Right lobe of liver (tissue), 6 donors: ENCODE measurements at regions not wholly inside any gene's neighbourhood (a gene's known extent, or its start where the extent isn't known, plus 50 kb on each side); places are given as distances from the start of the nearest gene placed in this dataset.

Experiments used
- ATAC-seq, 4 donors: fragments of 200-7000 bp; cut with Tn5 transposase; one replicate each; pipeline ENCODE4 v1.9.1; 2020; ENCODE audit warnings: mild to moderate bottlenecking in 4 of 4, moderate library complexity in 4 of 4
- DNase-seq, 3 donors: peaks; one replicate each; pipeline ENCODE4 v3.0.0-alpha.2; 2020
- H3K27ac ChIP-seq, 3 donors: fragments of 200-600 bp; one replicate each; pipeline ENCODE4 v1.8.0; 2022
- H3K27me3 ChIP-seq, 2 donors: fragments of 200-600 bp; one replicate each; pipeline ENCODE4 v1.8.0; 2022
- H3K36me3 ChIP-seq, 4 donors: fragments of 200-600 bp; sonication (generic) in 1 of 4; one replicate each; pipeline versions ENCODE4 v1.5.1 to v1.8.0; 2017 to 2022; ENCODE audit warnings: control low read depth in 1 of 4
- H3K4me1 ChIP-seq, 4 donors: fragments of 200-600 bp; sonication (generic) in 1 of 4; one replicate each; pipeline versions ENCODE4 v1.5.1 to v1.8.0; 2017 to 2022; ENCODE audit warnings: control low read depth in 1 of 4
- H3K4me3 ChIP-seq, 3 donors: fragments of 200-600 bp; one replicate each; pipeline ENCODE4 v1.8.0; 2022
- H3K9me3 ChIP-seq, 4 donors: fragments of 200-600 bp; sonication (generic) in 1 of 4; one replicate each; pipeline versions ENCODE4 v1.5.1 to v1.8.0; 2017 to 2022; ENCODE audit warnings: control low read depth in 1 of 4
- POLR2A ChIP-seq: fragments of 450-650 bp; IDR thresholded peaks from one replicate; pipeline ENCODE4 v1.6.1; 2017; ENCODE audit warnings: antibody characterized with exemption, mild to moderate bottlenecking
- WGBS: methylation state at CpG from one replicate; pipeline ENCODE4 v1.1.6; 2018; ENCODE audit warnings: low coverage, low lambda C conversion rate; ENCODE audit not compliant: insufficient coverage; ENCODE audit errors: missing lambda C conversion rate; 5-methylcytosine and 5-hydroxymethylcytosine counted together
- intact Hi-C, 2 donors: fragments of 100-400 bp; cut with DNase I; formaldehyde crosslinking; loops; one replicate each; pipeline versions ENCODE4 v1.11.2 to v1.14.1; 2022
- TF ChIP-seq, protein P1 (sequence below), 4 donors: fragments of 200-600 bp in 3 of 4; fragments of 450-650 bp in 1 of 4; IDR thresholded peaks; one replicate each; pipeline versions ENCODE4 v1.5.1 to v1.8.0; 2016 to 2022; ENCODE audit warnings: antibody characterized with exemption in 4 of 4, mild to moderate bottlenecking in 2 of 4
- donor health status: DM: no; HTN: yes; CAD: no.
- donor health status: DM: no; HTN: no; CAD: no.
- donor health status: DM: no; HTN: no; CAD: no.
- donor health status: DM: no; HTN: yes; CAD: no.
- donor health status: DM: no; HTN: yes; CAD: no.

DNA sequence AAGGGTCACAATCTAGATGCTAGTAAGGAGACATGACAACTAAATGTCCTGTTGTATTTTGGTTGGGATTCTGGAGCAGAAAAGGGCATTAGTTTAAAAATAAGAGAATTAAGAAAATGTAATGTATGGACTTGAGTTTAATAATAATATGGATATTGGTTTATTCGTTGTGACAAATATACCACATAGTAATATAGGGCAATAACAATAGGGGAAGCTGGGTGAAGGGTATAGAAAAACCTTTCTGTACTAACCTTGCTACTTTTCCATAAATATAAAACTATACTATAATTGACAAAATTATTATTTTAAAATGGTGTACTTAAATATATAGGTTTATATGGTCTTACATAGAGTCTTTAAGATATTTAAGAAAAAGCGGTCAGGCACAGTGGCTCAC lies 558.9 kb downstream of the PTPRC start:
- DNase-seq (no peak), ATAC-seq (no peak)
- TF ChIP-seq, protein P1, sequence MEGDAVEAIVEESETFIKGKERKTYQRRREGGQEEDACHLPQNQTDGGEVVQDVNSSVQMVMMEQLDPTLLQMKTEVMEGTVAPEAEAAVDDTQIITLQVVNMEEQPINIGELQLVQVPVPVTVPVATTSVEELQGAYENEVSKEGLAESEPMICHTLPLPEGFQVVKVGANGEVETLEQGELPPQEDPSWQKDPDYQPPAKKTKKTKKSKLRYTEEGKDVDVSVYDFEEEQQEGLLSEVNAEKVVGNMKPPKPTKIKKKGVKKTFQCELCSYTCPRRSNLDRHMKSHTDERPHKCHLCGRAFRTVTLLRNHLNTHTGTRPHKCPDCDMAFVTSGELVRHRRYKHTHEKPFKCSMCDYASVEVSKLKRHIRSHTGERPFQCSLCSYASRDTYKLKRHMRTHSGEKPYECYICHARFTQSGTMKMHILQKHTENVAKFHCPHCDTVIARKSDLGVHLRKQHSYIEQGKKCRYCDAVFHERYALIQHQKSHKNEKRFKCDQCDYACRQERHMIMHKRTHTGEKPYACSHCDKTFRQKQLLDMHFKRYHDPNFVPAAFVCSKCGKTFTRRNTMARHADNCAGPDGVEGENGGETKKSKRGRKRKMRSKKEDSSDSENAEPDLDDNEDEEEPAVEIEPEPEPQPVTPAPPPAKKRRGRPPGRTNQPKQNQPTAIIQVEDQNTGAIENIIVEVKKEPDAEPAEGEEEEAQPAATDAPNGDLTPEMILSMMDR (IDR thresholded peaks at IDR 0.05) = no peak
- TF ChIP-seq POLR2A = no peak
- Histone ChIP-seq H3K27me3 (no peaks in the 10 kb centered on the region), H3K27ac (no peak overlapping the region), H3K4me3 (no peak overlapping the region), H3K9me3 (no peaks in the 10 kb centered on the region), H3K4me1 (no peaks in the 10 kb centered on the region), H3K36me3 (no peaks in the 10 kb centered on the region)
- 89% methylated on average over 2 of the region's 2 CpGs for whole genome bisulfite sequencing
- intact Hi-C loops = no loop called here

DNA sequence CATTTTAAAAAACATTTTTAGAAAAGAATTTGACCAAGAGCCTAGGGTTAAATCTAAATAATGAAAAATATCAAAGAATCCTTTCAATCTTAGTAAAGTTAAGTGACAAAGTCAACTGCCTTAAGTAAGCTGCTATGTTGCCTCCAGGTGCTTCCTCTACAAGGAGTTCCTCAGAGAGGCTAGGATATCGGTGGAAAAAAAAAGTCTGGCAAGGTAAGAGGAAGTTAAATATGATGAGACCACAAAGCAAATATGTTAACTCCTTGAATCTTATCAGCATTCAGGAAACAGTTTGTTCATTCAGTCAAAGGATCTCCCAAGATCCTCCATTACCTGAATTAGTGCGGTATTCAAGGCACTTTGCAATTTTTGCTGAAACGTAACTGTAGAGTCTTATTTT lies 563.5 kb downstream of the PTPRC start:
- no peaks in the 10 kb centered on the region for H3K27me3 ChIP-seq
- 56% methylated on average over 3 of the region's 3 CpGs for WGBS
- no peak for DNase-seq
- no peak for ATAC-seq
- H3K4me1 ChIP-seq = no peaks in the 10 kb centered on the region
- no peaks in the 10 kb centered on the region for H3K9me3 ChIP-seq
- TF ChIP-seq, protein P1 (IDR thresholded peaks at IDR 0.05) = no peak
- no peak for TF ChIP-seq POLR2A
- H3K36me3 ChIP-seq = no peaks in the 10 kb centered on the region
- no peak overlapping the region for H3K27ac ChIP-seq
- intact Hi-C loops = no loop called here
- H3K4me3 ChIP-seq = no peak overlapping the region

DNA sequence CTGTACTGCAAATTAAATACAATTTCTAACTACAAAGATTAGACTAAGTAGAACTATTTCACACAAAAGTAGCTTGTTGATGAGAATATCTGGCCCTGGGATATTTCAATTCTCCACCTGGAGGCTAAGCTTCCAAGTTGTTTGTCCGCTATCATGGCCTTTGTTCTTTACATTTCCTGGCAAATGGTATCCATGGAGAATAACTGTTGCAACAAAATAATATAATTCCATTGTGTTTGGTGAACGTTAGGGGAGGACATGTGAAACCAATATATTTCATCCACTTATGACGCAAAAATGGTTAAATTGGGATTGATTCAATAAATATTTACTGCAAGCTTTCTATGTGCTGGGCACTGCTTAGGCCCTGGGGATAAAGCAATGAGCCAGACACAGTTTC lies 565.4 kb downstream of the PTPRC start:
- H3K36me3 ChIP-seq = no peaks in the 10 kb centered on the region
- WGBS = 52% methylated on average over 3 of the region's 3 CpGs
- no peaks in the 10 kb centered on the region for H3K9me3 ChIP-seq
- ATAC-seq = no peak
- H3K4me1 ChIP-seq = no peaks in the 10 kb centered on the region
- no peaks in the 10 kb centered on the region for H3K27me3 ChIP-seq
- TF ChIP-seq POLR2A = no peak
- TF ChIP-seq, protein P1 (IDR thresholded peaks at IDR 0.05) = no peak
- H3K4me3 ChIP-seq = no peak overlapping the region
- H3K27ac ChIP-seq = no peak overlapping the region
- intact Hi-C loops = no loop called here
- DNase-seq = no peak

DNA sequence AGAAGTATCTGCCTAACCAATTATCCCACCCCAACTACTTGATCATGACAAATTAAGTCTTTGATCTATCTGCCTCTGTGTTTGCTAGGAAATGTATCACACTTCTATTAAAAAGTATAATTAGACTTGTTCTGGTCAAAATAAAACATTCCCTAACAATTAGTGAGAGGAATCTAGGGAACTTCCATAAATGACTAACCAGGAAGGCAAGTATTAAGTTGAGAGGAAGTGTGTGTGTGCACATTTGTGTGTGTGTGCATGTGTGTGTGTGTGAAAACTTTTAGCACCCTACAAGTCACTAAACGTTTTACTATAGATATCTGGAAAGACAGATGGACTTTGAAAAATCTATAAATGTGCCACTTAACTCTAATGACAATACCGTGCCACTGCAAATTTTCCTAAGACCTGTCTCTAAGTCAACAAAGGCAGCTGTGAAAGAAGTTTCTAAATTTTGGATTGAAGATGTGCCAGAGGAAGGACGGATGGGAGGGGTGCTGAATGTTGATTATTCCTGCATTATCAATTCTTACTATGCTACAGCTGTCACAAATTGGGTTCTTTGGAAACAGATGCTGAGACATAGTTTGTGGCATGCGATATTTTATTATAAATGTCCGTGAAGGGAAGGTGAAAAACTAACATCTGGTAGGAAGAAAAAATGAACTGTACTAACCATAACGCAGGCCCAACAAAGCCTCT lies 567.1 kb downstream of the PTPRC start:
- Histone ChIP-seq H3K27ac (no peak overlapping the region), H3K4me1 (no peaks in the 10 kb centered on the region), H3K9me3 (no peaks in the 10 kb centered on the region), H3K27me3 (no peaks in the 10 kb centered on the region), H3K4me3 (no peak overlapping the region), H3K36me3 (no peaks in the 10 kb centered on the region)
- DNase-seq = no peak
- WGBS = 49% methylated on average over 6 of the region's 6 CpGs
- ATAC-seq = no peak
- TF ChIP-seq, protein P1 (IDR thresholded peaks at IDR 0.05) = no peak
- TF ChIP-seq POLR2A = no peak
- intact Hi-C loops = no loop called here

DNA sequence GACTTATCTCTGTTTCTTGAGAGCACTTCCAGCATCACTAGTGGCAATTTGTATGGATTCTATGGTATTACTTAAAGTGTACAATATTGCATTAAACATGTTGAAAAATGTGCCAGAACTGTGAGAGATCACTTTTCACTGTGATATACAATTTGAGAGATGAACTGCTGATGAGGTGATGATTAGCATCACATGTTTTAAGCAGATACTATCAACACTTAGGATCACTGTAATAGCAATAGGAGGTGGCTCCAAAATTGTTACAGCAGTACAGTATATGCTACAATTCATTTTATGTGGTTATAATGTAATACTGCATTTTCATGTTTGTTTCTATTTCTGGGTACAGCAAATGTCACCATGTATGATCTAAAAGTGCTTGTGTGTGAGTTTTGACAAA lies 570.0 kb downstream of the PTPRC start:
- Histone ChIP-seq H3K36me3 (no peaks in the 10 kb centered on the region), H3K9me3 (no peaks in the 10 kb centered on the region), H3K27me3 (no peaks in the 10 kb centered on the region), H3K27ac (no peak overlapping the region), H3K4me3 (no peak overlapping the region), H3K4me1 (no peaks in the 10 kb centered on the region)
- no peak for ATAC-seq
- TF ChIP-seq, protein P1 (IDR thresholded peaks at IDR 0.05) = no peak
- TF ChIP-seq POLR2A = no peak
- intact Hi-C loops = no loop called here
- DNase-seq = no peak
